ENCODE measurements at regions not wholly inside any gene's neighbourhood (a gene's known extent, or its start where the extent isn't known, plus 50 kb on each side); places are given as distances from the start of the nearest gene placed in this dataset.

DNA sequence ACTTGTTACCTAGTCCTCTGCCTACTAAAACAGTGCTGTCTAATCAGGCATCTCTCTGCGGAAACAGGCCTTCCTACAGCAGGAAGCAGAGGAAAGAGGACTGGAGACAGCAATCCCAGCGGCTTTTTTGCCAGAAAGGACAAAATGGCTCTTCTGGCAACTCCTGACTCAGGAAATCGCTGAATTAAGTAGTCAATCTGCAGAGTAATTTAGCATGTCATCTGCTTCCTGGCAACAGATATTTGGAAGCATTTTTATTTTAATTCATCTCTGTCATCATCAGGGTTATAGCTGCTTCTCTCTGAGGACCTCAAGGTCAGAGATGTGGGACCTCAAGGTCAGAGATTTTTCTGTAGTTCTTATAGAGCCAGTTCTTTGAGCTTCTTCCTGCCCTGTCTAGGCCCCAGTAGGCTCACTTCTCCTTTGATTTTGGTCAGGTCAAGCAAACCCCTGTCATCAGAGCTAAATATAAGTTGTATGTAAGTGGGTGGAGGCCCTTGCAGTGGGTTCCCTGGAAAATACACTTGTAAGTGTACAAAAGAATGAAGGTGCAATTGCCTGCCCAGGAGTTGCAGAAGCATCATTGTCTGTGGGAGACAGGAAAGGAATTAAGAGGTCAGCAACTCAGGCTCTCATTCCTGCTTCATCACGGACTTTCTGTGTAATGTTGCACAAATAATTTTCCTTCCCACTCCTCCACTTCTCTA, 229.4 kb downstream of the ALDH8A1 start:
- Mint-ChIP-seq H3K36me3 (ENCODE audit: low read depth) (no peaks in the 10 kb centered on the region), H3K4me1 (ENCODE audit: low read depth) (no peaks in the 10 kb centered on the region), H3K27me3 (peaks cover 5% of the 10 kb centered on the region), H3K4me3 (no peak overlapping the region), H3K9me3 (no peaks in the 10 kb centered on the region), H3K27ac (no peak overlapping the region)
- POLR2A ChIA-PET: interaction anchor here (0.9 kb wide), 1 partner anchor 51 kb away, joined by 3 read pairs; no protein-coding TSS in a partner anchor
- intact Hi-C loops (cut with micrococcal nuclease): no loop called here
- TF ChIP-seq, protein P1, sequence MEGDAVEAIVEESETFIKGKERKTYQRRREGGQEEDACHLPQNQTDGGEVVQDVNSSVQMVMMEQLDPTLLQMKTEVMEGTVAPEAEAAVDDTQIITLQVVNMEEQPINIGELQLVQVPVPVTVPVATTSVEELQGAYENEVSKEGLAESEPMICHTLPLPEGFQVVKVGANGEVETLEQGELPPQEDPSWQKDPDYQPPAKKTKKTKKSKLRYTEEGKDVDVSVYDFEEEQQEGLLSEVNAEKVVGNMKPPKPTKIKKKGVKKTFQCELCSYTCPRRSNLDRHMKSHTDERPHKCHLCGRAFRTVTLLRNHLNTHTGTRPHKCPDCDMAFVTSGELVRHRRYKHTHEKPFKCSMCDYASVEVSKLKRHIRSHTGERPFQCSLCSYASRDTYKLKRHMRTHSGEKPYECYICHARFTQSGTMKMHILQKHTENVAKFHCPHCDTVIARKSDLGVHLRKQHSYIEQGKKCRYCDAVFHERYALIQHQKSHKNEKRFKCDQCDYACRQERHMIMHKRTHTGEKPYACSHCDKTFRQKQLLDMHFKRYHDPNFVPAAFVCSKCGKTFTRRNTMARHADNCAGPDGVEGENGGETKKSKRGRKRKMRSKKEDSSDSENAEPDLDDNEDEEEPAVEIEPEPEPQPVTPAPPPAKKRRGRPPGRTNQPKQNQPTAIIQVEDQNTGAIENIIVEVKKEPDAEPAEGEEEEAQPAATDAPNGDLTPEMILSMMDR (IDR thresholded peaks at IDR 0.05): no peak
- no peak for DNase-seq
- no peak for ATAC-seq
- CTCF ChIA-PET: no interaction called here

DNA sequence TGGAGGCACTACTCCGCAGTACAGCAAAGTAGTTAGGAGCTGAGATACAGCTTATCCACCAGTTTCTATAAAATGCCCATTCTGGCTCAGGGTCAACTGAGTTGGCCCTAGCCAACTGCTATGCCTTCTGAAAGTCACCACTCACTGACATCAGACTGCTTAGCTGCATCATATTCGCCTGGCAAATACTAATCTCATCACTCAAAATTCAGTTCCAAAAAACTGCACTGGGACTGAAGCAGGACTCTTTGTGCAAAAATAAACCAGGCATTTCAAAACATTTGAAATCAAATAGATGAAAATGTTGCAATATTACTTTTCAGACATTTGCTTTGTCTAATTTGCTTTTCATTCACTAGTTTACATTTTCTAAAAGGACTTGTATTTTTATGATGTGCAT, 230.0 kb downstream of the ALDH8A1 start:
- TF ChIP-seq, protein P1 (IDR thresholded peaks at IDR 0.05): no peak
- H3K4me3 Mint-ChIP-seq: no peak overlapping the region
- peaks cover 3% of the 10 kb centered on the region for H3K27me3 Mint-ChIP-seq
- intact Hi-C loops (cut with micrococcal nuclease): no loop called here
- no peaks in the 10 kb centered on the region for H3K36me3 Mint-ChIP-seq (ENCODE audit: low read depth)
- H3K9me3 Mint-ChIP-seq: no peaks in the 10 kb centered on the region
- POLR2A ChIA-PET: no interaction called here
- no peak for DNase-seq
- H3K4me1 Mint-ChIP-seq (ENCODE audit: low read depth): no peaks in the 10 kb centered on the region
- no peak overlapping the region for H3K27ac Mint-ChIP-seq
- CTCF ChIA-PET: no interaction called here
- no peak for ATAC-seq

DNA sequence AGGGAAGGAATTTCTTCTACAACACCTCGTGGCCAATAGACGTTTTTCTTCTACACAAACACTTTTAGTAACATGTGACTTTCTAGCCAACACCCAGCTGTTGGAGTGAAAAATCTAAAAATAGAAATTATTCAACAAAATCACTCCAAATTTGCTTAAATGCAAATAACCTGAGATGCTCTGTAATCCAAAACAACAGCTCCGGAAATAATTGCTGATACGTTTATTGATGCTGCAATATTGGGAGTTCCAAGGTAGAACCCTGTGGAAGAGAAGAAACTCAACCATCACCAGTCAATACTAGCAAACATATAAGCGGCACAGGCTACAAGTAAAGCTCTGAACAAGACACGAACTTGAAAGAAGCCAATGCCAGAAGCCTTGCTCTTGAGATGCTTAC, 230.6 kb downstream of the ALDH8A1 start:
- no peaks in the 10 kb centered on the region for H3K4me1 Mint-ChIP-seq (ENCODE audit: low read depth)
- ChIA-PET POLR2A (no interaction called here), CTCF (no interaction called here)
- TF ChIP-seq, protein P1 (IDR thresholded peaks at IDR 0.05): no peak
- ATAC-seq: no peak
- intact Hi-C loops (cut with micrococcal nuclease): no loop called here
- H3K4me3 Mint-ChIP-seq: no peak overlapping the region
- no peak for DNase-seq
- H3K27me3 Mint-ChIP-seq: peaks cover 2% of the 10 kb centered on the region
- H3K9me3 Mint-ChIP-seq: no peaks in the 10 kb centered on the region
- no peaks in the 10 kb centered on the region for H3K36me3 Mint-ChIP-seq (ENCODE audit: low read depth)
- no peak overlapping the region for H3K27ac Mint-ChIP-seq

DNA sequence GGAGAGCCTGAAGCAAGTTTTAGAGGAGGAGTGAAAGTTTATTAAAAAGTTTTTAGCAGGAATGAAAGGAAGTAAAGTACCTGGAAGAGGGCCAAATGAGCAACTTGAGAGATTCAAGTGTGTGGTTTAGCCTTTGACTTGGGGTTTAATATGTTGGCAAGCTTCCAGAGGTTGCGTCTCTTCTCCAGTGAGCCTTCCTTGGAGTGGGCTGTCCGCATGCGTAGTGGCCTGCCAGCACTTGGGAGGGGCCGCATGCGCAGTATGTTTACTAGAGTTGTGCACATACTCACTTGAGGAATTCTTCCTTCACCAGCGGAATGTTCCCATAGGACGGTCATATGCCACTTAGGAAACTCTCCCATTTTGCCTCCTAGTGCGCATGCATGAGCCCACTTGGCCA, 235.2 kb downstream of the ALDH8A1 start:
- CTCF ChIA-PET: no interaction called here

DNA sequence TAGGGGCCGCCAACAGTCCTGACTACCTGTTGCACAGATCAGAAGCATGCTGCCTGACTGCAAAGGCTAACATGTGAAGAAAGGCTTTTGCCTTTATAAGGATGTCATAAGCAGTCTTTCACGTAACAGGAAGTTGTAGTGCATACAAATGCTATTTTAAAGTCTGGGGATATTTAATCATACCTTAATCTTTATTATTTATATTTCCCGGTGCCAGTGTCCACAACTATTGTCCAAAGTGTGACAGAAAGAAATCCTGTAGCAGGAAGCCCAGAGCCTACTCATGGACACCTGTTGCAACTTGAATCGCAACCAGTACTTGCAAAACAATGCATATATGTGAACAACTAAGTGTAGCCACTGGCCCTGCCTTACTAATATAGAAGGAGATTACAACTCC, 235.8 kb downstream of the ALDH8A1 start:
- intact Hi-C loops (cut with micrococcal nuclease): no loop called here
- no peaks in the 10 kb centered on the region for H3K9me3 Mint-ChIP-seq
- DNase-seq: no peak
- TF ChIP-seq, protein P1 (IDR thresholded peaks at IDR 0.05): no peak
- no peak overlapping the region for H3K4me3 Mint-ChIP-seq
- no peaks in the 10 kb centered on the region for H3K36me3 Mint-ChIP-seq (ENCODE audit: low read depth)
- no peaks in the 10 kb centered on the region for H3K4me1 Mint-ChIP-seq (ENCODE audit: low read depth)
- no peak overlapping the region for H3K27ac Mint-ChIP-seq
- no peak for ATAC-seq
- ChIA-PET CTCF (no interaction called here), POLR2A (no interaction called here)
- H3K27me3 Mint-ChIP-seq: peaks cover 3% of the 10 kb centered on the region

More for the DNA sequence above, 235.2 kb downstream of the ALDH8A1 start:
- no peaks in the 10 kb centered on the region for H3K9me3 Mint-ChIP-seq
- POLR2A ChIA-PET: no interaction called here
- H3K27me3 Mint-ChIP-seq: peaks cover 3% of the 10 kb centered on the region
- no peak overlapping the region for H3K27ac Mint-ChIP-seq
- DNase-seq: no peak
- H3K4me3 Mint-ChIP-seq: no peak overlapping the region
- no peaks in the 10 kb centered on the region for H3K36me3 Mint-ChIP-seq (ENCODE audit: low read depth)
- H3K4me1 Mint-ChIP-seq (ENCODE audit: low read depth): no peaks in the 10 kb centered on the region
- ATAC-seq: no peak
- TF ChIP-seq, protein P1 (IDR thresholded peaks at IDR 0.05): no peak
- intact Hi-C loops (cut with micrococcal nuclease): no loop called here
